OCI-LY3 (cell line): ENCODE measurements at regions not wholly inside any gene's neighbourhood (a gene's known extent, or its start where the extent isn't known, plus 50 kb on each side); places are given as distances from the start of the nearest gene placed in this dataset.
"Not testable (repeated sequence)": the region's sequence is repeated elsewhere in the genome, so short reads cannot be mapped to it uniquely, and the experiment has no call there.

Experiments
- EZH2phosphoT487 ChIP-seq: fragments of 200-600 bp; shearing (Covaris generic); IDR thresholded peaks from 2 replicates; pipeline ENCODE4 v1.6.1; 2018; ENCODE audit warnings: antibody characterized with exemption, mixed run types, low read depth
- TF ChIP-seq, protein P1 (sequence below): fragments of 200-600, 300-600 bp; sonication (generic); IDR thresholded peaks from 2 replicates; pipeline ENCODE4 v1.5.1; 2014; ENCODE audit warnings: antibody characterized with exemption, low read length, low read depth

DNA sequence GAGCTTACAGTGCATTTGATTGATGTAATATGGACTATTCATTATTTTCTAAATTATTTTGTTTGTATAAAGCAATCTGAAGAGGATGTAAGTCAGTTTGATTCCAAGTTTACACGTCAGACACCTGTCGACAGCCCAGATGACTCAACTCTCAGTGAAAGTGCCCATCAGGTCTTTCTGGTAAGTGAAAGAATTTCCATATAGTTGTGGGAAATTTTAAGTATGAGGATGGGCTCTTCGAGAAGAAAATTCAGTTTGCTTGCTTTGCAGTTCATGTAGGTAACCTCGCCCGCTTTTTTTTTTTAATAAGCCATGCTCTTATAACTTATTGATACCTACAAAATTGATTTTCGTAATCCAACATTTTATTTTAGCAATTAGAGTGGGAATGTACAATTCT lies 151.6 kb downstream of the CDRT15L2 start:
- TF ChIP-seq, protein P1, sequence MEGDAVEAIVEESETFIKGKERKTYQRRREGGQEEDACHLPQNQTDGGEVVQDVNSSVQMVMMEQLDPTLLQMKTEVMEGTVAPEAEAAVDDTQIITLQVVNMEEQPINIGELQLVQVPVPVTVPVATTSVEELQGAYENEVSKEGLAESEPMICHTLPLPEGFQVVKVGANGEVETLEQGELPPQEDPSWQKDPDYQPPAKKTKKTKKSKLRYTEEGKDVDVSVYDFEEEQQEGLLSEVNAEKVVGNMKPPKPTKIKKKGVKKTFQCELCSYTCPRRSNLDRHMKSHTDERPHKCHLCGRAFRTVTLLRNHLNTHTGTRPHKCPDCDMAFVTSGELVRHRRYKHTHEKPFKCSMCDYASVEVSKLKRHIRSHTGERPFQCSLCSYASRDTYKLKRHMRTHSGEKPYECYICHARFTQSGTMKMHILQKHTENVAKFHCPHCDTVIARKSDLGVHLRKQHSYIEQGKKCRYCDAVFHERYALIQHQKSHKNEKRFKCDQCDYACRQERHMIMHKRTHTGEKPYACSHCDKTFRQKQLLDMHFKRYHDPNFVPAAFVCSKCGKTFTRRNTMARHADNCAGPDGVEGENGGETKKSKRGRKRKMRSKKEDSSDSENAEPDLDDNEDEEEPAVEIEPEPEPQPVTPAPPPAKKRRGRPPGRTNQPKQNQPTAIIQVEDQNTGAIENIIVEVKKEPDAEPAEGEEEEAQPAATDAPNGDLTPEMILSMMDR = not testable (repeated sequence)
- TF ChIP-seq EZH2phosphoT487 = not testable (repeated sequence)
